OCI-LY7 (cell line): ENCODE measurements at regions not wholly inside any gene's neighbourhood (a gene's known extent, or its start where the extent isn't known, plus 50 kb on each side); places are given as distances from the start of the nearest gene placed in this dataset.

ENCODE experiments used
- CTCF ChIP-seq: fragments of 200-600 bp; sonication (generic); conservative IDR thresholded peaks from 2 replicates; pipeline ENCODE4 v1.5.1; 2014; ENCODE audit warnings: mild to moderate bottlenecking, antibody characterized with exemption, low read length, moderate library complexity, mixed read lengths
- EZH2phosphoT487 ChIP-seq: fragments of 200-600 bp; sonication (generic); IDR thresholded peaks from 2 replicates; pipeline ENCODE4 v1.6.1; 2018; ENCODE audit warnings: low read depth, borderline replicate concordance, mild to moderate bottlenecking, mixed run types, antibody characterized with exemption, low read length, moderate library complexity, mixed read lengths

GRCh38 chr4:11650801-11651596 is 222.3 kb upstream of the HS3ST1 start:
- TF ChIP-seq CTCF = no peak
- no peak for TF ChIP-seq EZH2phosphoT487
